Left ventricle myocardium inferior (tissue), 1 donor: ENCODE measurements at regions not wholly inside any gene's neighbourhood (a gene's known extent, or its start where the extent isn't known, plus 50 kb on each side); places are given as distances from the start of the nearest gene placed in this dataset.

Experiments
- DNase-seq: peaks from one replicate; pipeline ENCODE4 v3.0.0-alpha.2; 2020
- H3K27ac ChIP-seq: fragments of 200-600 bp; replicated peaks from 2 replicates; pipeline ENCODE4 v1.8.0; 2021
- H3K27me3 ChIP-seq: fragments of 200-600 bp; 2 replicates; pipeline ENCODE4 v1.8.0; 2021; ENCODE audit warnings: low read depth
- H3K36me3 ChIP-seq: fragments of 200-600 bp; 2 replicates; pipeline ENCODE4 v1.8.0; 2021
- H3K4me1 ChIP-seq: fragments of 200-600 bp; 2 replicates; pipeline ENCODE4 v1.8.0; 2021
- H3K4me3 ChIP-seq: fragments of 200-600 bp; 2 replicates; pipeline ENCODE4 v1.8.0; 2021; ENCODE audit warnings: mild to moderate bottlenecking, moderate library complexity
- H3K9me3 ChIP-seq: fragments of 200-600 bp; replicated peaks from 2 replicates; pipeline ENCODE4 v1.8.0; 2021
- intact Hi-C: fragments of 100-400 bp; cut with micrococcal nuclease; formaldehyde crosslinking; loops from one replicate; pipeline ENCODE4 v1.11.0; 2022
- TF ChIP-seq, protein P1 (sequence below): fragments of 200-600 bp; IDR thresholded peaks from 2 replicates; pipeline ENCODE4 v1.8.0; 2021; ENCODE audit warnings: antibody characterized with exemption, mild to moderate bottlenecking, borderline replicate concordance
- donor health status: DM: no; HTN: yes; CAD: no; lungs with severe emphysema.

GRCh38 chr2:49288902-49289700 lies 134.8 kb upstream of the FSHR start:
- no peak for DNase-seq
- peak overlapping the region; percentile 73 for H3K27ac ChIP-seq

DNA sequence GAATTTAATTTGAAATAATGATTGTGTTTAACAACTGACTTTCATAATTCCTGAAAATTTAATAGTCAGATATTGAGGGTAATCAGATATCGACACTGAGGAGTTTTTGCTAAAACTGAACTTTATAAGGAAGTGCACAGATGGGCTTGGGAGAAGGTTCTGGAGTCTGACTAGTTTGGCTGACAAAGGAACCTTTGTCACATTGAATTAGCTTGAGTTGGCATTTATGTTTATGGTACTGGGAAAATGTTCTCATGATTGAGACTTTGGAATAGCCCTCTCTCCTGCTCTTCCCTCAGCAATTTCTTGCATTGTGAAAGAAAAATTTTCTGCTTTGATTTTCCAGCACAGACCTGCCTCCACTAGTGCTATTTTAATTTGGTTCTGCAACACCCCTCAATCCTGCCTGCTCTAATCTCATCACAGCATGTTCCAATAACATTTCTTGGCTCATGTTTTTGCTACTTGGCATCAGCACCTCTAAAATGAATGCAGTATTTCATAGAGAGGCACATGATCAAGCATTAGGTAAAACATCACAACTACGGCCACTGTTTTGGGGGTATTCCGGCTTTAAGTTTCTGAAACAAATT lies 133.9 kb upstream of the FSHR start:
- TF ChIP-seq, protein P1, sequence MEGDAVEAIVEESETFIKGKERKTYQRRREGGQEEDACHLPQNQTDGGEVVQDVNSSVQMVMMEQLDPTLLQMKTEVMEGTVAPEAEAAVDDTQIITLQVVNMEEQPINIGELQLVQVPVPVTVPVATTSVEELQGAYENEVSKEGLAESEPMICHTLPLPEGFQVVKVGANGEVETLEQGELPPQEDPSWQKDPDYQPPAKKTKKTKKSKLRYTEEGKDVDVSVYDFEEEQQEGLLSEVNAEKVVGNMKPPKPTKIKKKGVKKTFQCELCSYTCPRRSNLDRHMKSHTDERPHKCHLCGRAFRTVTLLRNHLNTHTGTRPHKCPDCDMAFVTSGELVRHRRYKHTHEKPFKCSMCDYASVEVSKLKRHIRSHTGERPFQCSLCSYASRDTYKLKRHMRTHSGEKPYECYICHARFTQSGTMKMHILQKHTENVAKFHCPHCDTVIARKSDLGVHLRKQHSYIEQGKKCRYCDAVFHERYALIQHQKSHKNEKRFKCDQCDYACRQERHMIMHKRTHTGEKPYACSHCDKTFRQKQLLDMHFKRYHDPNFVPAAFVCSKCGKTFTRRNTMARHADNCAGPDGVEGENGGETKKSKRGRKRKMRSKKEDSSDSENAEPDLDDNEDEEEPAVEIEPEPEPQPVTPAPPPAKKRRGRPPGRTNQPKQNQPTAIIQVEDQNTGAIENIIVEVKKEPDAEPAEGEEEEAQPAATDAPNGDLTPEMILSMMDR: no peak
- no peaks in the 10 kb centered on the region for H3K9me3 ChIP-seq
- intact Hi-C loops: no loop called here
- H3K27ac ChIP-seq: peak overlapping the region; percentile 73
- no peaks in the 10 kb centered on the region for H3K36me3 ChIP-seq
- H3K27me3 ChIP-seq: no peaks in the 10 kb centered on the region
- DNase-seq: no peak
- peaks cover 21% of the 10 kb centered on the region for H3K4me1 ChIP-seq
- H3K4me3 ChIP-seq: no peak overlapping the region

More at GRCh38 chr2:49288902-49289700, 134.8 kb upstream of the FSHR start:
- intact Hi-C loops: no loop called here
- Histone ChIP-seq H3K4me3 (no peak overlapping the region), H3K9me3 (no peaks in the 10 kb centered on the region), H3K27me3 (no peaks in the 10 kb centered on the region), H3K36me3 (no peaks in the 10 kb centered on the region), H3K4me1 (peaks cover 21% of the 10 kb centered on the region)
- TF ChIP-seq, protein P1: no peak

DNA sequence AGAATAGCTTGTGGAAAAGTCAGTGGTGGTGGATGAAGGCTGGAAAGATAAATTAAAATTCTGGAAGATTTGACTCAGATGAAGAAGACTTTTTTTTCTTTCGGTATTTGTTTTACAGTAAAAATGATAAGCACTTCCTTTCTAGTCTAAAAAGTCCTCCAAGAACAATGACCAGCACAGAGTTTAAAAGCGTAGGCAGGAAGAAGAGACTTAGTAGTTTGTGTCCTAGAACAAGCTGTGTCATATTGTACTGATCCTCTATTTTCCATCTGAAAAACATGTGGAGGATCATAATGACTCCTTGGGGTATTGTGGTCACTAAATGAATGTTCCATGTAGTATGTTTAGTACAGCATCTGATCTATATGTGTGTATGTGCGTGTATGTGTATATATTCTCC lies 132.4 kb upstream of the FSHR start:
- Histone ChIP-seq H3K36me3 (no peaks in the 10 kb centered on the region), H3K27me3 (no peaks in the 10 kb centered on the region), H3K4me3 (no peak overlapping the region), H3K9me3 (no peaks in the 10 kb centered on the region), H3K4me1 (peaks cover 21% of the 10 kb centered on the region), H3K27ac (no peak overlapping the region)
- intact Hi-C loops: no loop called here
- TF ChIP-seq, protein P1: no peak
- DNase-seq: no peak

- DNase-seq: no peak
- Histone ChIP-seq H3K9me3 (no peaks in the 10 kb centered on the region), H3K4me3 (no peak overlapping the region), H3K27me3 (no peaks in the 10 kb centered on the region), H3K4me1 (peaks cover 21% of the 10 kb centered on the region), H3K36me3 (no peaks in the 10 kb centered on the region), H3K27ac (no peak overlapping the region)
- TF ChIP-seq, protein P1: no peak
- intact Hi-C loops: no loop called here
Measured at GRCh38 chr2:49286045-49286444, 131.7 kb upstream of the FSHR start.

DNA sequence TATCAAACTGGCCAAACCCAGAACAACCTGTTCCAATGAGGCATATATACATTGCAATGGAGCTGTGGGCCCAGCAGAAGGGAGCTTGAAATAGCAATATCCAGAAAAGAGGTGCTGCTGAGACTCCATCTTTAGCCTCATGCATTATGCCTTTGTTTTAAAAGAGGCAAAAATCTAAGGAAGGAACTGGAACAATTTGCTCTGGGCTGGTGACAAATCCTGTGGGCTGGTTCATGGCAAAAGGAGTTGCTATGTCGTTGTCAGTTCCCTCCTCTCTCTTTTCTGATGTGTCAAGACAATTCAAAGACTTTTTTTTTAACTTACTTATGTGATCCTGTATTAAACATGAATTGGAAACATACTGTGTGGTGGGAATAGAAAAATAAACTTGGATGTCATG lies 124.2 kb upstream of the FSHR start:
- no peaks in the 10 kb centered on the region for H3K27me3 ChIP-seq
- H3K9me3 ChIP-seq: peaks cover 28% of the 10 kb centered on the region
- no peaks in the 10 kb centered on the region for H3K36me3 ChIP-seq
- TF ChIP-seq, protein P1: no peak
- DNase-seq: no peak
- no peaks in the 10 kb centered on the region for H3K4me1 ChIP-seq
- H3K4me3 ChIP-seq: no peak overlapping the region
- H3K27ac ChIP-seq: no peak overlapping the region
- intact Hi-C loops: no loop called here
